DMS79 (cell line): ENCODE measurements at regions not wholly inside any gene's neighbourhood (a gene's known extent, or its start where the extent isn't known, plus 50 kb on each side); places are given as distances from the start of the nearest gene placed in this dataset.

ENCODE experiments used
- DNase-seq: peaks from one replicate; lab custom pipeline; 2025; lab: John Stamatoyannopoulos, UW

DNA sequence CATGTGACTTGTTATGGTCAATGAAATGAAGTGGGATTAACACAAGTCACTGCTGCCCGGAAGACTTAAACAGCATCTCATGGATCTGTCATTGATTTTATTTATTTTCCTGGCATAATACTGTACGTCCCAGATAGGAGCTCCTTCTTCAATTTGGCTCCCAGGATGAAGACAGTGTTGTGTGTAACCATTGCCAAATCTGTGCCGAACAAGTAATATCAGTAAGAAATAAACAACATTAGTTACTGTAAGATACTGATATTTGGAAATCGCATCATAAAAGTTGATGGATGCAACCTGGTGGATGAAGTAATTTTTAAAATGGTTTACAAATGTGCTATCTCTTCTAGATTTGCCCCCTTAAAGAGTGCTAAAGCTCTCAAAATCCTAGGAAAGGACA is 419.0 kb upstream of the MMADHC start:
- DNase-seq: no peak

DNA sequence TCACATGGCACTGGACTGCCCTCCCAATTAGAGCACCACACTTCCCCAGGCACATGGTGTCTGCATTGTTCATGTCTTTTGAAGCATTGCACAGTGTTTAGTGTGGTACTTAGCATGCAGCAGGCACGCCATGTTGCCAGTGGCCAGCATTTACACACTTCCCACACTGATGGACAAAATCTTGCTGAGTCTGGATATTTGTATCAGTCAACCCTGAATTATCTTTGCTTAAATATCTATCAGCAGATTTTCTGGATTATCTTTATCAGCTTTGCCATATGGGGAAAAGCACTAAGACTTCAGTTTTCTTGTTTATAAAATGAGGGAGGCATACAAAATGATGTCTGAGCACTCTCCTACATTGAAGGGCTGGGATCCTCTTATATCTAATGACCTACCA is 416.0 kb upstream of the MMADHC start:
- DNase-seq: no peak

DNA sequence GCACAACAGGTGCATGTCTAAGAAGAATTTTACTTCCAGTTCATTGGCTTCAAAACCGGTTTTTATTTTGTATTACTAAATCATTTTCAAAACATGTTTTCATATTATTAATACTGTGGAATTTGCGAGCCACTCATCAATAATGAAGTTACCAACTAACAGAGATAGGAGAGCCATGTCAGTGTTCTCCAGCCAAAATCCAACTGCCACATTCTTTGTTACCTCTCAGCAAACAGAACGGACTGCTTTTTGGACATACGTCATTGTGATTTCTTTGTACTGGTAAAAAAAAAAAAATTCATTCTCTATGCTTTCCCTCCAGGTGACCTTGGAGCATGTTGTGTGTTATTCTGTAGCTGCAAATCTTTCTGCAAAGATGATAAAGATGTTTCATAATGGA is 414.2 kb upstream of the MMADHC start:
- no peak for DNase-seq

GRCh38 chr2:149996901-149997300 is 409.3 kb upstream of the MMADHC start:
- DNase-seq: no peak

DNA sequence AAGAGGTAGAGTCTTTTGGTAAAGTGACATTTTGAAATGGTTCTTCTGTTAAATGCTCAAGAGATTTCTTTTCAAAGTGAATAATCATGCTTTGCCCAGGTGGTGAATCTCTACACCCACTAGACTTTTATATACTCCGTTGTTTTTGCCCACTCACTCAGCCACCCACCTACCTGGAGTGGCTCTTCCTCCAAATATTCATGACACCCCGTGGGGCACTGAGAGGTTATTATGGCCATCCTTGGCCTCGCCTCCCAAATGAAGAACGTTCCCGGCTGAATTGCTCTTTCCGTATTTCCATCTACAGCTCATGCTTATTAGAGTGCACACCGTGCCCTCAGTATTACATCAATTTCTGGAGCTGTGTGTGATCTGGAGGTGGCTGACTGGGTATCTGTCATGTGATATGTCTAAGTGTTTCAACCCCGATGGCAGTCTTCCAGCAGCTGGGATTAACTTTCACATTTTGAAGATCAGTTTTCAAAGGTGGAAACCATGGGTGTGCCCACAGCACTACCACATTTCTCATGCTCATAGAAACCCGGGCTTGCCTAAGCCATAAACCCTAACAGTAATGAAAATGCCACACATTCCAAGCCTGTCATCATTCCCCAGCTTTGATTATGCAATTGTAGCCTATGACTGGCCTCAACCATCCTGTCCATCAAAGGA is 406.6 kb upstream of the MMADHC start:
- DNase-seq: no peak

DNA sequence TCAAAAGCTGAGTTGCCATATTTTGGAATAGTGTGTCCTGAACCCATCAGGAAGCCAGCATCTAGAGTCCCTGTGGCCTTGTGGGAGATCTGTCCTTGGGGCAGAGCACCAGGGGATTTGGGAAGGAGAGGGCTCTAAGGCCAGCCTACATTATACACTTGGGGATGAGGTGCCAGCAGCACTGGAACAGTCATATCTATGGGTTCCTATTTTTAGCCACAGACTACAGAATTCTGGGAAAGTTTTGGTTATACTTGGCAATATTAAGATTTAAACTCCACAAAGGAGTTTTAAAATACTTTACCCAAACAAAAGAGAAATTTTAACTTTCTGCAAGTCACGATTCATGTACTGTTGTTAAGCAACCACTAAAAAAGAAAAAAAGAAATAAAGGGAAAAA is 405.7 kb upstream of the MMADHC start:
- DNase-seq: no peak

GRCh38 chr2:149991576-149991975 is 404.0 kb upstream of the MMADHC start:
- DNase-seq: no peak

- DNase-seq: no peak
These were observed 403.4 kb upstream of the MMADHC start for GRCh38 chr2:149990965-149991364.

DNA sequence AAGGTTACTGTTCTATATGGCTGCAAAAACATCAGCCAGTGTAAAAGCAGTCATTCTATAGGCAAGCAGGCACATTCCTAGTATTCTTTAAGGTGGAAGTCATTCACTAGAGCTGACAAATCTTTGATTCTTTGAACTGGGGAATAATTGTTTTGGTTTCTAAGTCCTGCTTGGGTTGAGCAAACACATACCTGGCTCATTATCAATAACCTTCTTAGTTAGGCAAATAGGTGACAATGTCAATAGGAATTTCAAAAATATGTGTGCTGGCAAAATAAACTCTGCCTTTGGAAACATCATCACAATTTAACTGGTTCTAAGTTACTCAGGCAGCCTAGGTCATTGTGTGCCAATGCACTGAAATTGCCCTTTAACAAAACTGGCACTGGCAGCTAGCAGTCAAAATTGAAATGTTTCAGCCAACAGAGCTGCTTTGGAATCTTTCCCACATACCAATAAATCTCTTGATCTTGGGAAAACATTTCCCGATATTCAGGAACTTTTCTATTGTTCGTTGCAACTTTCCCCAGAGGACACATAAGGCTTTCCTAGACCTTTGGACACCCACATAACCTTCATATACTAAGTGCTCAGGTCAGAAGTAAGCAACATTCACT is 402.0 kb upstream of the MMADHC start:
- DNase-seq: no peak

DNA sequence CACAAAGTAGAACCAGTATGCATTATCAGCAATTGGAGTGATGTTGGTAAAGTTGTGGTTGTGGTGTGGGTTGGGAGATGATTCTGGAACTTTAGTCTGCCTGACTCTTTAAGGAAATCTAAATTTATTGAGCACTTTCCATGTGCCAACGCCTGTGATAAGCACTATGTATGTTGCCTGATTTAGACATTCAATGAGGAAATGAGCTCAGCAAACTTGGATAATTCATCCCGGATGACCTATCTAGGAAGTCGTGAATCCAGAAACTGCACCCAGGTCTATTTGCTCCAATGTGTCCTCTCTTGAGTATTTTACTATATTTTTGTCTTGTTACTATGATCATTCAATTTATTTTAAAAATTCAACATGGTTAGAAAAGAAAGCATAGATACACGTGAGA is 400.8 kb upstream of the MMADHC start:
- no peak for DNase-seq

DNA sequence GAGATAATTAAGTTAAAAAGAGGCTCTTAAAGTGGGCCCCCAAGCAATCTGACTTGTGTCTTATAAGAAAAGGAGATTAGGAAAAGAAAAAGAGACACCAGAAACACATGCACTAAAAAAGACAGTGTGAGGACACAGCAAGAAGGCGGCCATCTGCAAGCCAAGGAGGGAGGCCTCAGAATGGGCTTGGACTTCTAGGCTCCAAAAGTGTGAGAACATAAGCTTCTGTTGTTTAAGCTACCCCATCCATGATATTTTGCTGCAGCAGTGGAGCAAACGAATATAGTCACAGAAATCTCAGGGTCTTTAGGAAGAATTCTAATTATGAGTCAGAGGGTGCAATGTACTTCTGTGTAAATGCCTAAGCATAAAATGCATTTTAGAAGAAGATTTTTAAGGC is 399.3 kb upstream of the MMADHC start:
- DNase-seq: no peak

DNA sequence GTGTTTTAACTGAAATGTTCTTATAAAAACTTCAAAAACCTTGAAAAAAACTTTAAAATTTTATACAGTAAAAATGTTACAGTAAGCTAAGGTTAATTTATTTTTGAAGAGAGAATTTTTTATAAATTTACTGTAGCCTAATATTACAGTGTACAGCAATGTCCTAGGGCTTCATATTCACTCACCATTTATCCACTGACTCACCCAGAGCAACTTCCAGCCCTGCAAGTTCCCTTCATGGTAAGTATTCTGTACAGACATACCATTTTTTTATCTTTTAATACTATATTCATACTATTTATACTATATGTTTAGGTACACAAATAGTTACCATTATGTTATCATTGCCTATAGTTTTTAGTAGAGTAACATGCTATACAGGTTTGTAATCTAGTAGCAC is 396.7 kb upstream of the MMADHC start:
- no peak for DNase-seq

DNA sequence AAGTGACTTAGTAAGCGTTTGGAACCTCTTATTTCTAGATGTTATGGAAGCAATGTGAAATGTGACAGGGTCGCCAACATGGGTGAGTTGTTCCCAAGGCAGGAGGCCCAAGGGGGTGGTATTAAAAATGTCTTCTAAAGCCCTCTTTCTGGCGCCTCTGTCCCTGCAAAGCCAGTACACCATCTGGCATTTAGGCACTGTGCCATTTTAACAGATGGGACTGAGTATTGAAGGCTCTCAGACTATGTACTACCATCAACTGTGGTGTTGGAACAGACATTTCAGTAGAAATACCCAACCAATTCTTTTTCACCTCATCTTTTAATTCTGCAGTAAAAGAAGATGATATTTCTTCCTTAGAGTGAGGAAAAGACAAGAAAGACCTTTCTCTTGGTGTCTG is 384.5 kb upstream of the MMADHC start:
- no peak for DNase-seq

GRCh38 chr2:149954981-149955600 is 367.5 kb upstream of the MMADHC start:
- no peak for DNase-seq

GRCh38 chr2:149953627-149954026 is 366.1 kb upstream of the MMADHC start:
- no peak for DNase-seq

GRCh38 chr2:149931486-149931885 is 343.9 kb upstream of the MMADHC start:
- no peak for DNase-seq

DNA sequence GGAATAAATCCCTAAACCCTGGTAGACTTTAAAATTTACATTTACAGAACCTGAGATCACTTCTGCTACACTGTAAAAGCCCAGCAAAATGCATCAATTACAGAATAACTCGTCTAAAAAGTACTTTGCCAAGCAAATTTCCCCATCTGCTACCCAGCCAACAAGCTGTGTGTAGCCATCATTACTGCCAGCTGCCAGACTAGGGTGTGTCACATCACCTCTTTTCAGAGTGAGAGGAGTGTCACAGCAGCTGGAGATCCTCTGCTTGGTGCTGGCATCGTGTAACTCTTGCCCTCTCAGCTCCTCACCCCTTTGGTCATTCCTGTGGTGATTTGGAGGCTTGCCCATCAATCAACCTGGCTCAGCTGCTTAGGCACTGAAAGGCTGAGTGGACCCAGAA is 340.4 kb upstream of the MMADHC start:
- no peak for DNase-seq

DNA sequence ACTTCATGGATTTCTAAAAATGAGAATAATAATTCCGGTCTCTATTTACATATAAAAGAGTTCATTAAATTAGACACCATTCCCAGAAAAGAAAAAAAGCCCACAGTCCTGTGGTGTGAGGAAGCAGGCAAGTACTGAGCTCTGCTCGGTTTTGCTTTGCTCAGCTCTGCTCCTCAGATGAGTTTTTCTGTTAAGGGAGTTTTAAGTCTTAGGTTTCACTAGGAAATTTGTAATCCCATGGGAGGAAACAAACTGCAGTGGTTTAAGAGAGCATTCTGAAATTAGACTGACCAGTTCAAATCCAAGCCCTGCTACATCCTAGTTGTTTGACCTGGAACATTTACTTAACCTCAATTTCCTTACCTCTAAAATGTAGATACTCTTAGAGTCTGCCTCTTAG is 338.6 kb upstream of the MMADHC start:
- no peak for DNase-seq

DNA sequence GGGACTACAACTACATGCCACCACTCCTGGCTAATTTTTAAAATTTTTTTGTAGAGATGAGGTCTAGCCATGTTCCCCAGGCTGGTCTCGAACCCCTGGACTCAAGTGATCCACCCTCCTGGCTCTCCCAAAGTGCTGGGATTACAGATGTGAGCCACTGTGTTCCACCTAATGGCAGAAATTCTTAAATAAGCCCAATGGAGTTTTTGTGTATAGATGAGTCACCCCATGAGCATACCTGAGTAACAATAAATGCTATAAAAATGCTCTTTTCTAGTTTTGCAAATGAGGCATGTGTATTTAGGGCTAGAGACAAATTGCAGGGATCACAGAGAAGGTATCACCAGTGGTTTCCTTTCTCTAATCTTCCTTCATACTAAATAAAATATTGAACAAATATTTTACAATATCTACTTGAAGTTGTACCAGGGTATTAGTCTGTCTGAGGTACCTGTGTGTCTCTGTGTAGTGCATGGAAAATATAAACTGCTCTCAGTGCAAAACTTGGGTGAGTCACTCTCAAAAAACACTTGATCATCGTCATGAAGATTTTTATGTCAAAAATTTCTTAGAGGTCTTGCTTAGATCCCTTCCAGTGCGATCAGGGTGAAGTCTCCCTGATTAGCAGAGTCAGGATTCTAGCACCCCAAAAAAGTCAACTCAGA is 337.1 kb upstream of the MMADHC start:
- DNase-seq: no peak

GRCh38 chr2:149924028-149924427 is 336.5 kb upstream of the MMADHC start:
- no peak for DNase-seq

GRCh38 chr2:149921911-149922616 is 334.5 kb upstream of the MMADHC start:
- DNase-seq: no peak

- no peak for DNase-seq
These were observed 332.8 kb upstream of the MMADHC start for GRCh38 chr2:149920389-149920788.

- no peak for DNase-seq
These were observed 327.6 kb upstream of the MMADHC start for GRCh38 chr2:149915151-149915550.
